Loucy (cell line): ENCODE measurements at regions not wholly inside any gene's neighbourhood (a gene's known extent, or its start where the extent isn't known, plus 50 kb on each side); places are given as distances from the start of the nearest gene placed in this dataset.

Experiments
- H2AFZ ChIP-seq: fragments of 200-600 bp; sonication (generic); 2 replicates; pipeline ENCODE4 v1.6.0; 2016; ENCODE audit warnings: antibody characterized with exemption, mild to moderate bottlenecking, low read length, moderate library complexity
- H3F3A ChIP-seq: fragments of 200-600 bp; 2 replicates; pipeline ENCODE4 v1.6.0; 2016; ENCODE audit warnings: antibody characterized with exemption, low read depth, mild to moderate bottlenecking
- H3K27me3 ChIP-seq: fragments of 200-600 bp; sonication (generic); 2 replicates; pipeline ENCODE4 v1.6.1; 2014; ENCODE audit warnings: low read length, mild to moderate bottlenecking; ENCODE audit not compliant: insufficient read depth, poor library complexity, severe bottlenecking
- H3K36me3 ChIP-seq: fragments of 200-600 bp; sonication (generic); 2 replicates; pipeline ENCODE4 v1.6.1; 2016; ENCODE audit warnings: low read length; ENCODE audit not compliant: insufficient read depth
- H3K4me1 ChIP-seq: fragments of 200-600 bp; sonication (generic); 2 replicates; pipeline ENCODE4 v1.5.1; 2014; ENCODE audit warnings: low read length, mild to moderate bottlenecking; ENCODE audit not compliant: insufficient read depth, poor library complexity, severe bottlenecking
- H3K4me2 ChIP-seq: fragments of 200-600 bp; sonication (generic); 2 replicates; pipeline ENCODE4 v1.6.0; 2014; ENCODE audit warnings: antibody characterized with exemption, low read length, low read depth, mild to moderate bottlenecking; ENCODE audit not compliant: poor library complexity, severe bottlenecking
- H3K4me3 ChIP-seq: fragments of 200-600 bp; sonication (generic); 2 replicates; pipeline ENCODE4 v1.5.1; 2014; ENCODE audit warnings: low read length, mild to moderate bottlenecking, mixed read lengths; ENCODE audit not compliant: poor library complexity, severe bottlenecking
- H3K79me2 ChIP-seq: fragments of 200-600 bp; sonication (generic); 2 replicates; pipeline ENCODE4 v1.6.1; 2014; ENCODE audit warnings: low read length; ENCODE audit not compliant: insufficient read depth
- H3K9ac ChIP-seq: fragments of 200-600 bp; sonication (generic); 2 replicates; pipeline ENCODE4 v1.6.0; 2014; ENCODE audit warnings: mild to moderate bottlenecking, low read depth, low read length, moderate library complexity; ENCODE audit not compliant: poor library complexity, severe bottlenecking
- H3K9me2 ChIP-seq: fragments of 200-600 bp; sonication (generic); replicated peaks from 2 replicates; pipeline ENCODE4 v1.6.1; 2016; ENCODE audit warnings: low read depth, low read length, mixed read lengths
- H3K9me3 ChIP-seq: fragments of 200-600 bp; sonication (generic); 2 replicates; pipeline ENCODE4 v1.6.1; 2014; ENCODE audit warnings: mild to moderate bottlenecking, antibody characterized with exemption, low read length, low read depth; ENCODE audit not compliant: insufficient read depth
- H4K20me1 ChIP-seq: fragments of 200-600 bp; sonication (generic); 2 replicates; pipeline ENCODE4 v1.6.0; 2014; ENCODE audit warnings: antibody characterized with exemption, low read length, mild to moderate bottlenecking; ENCODE audit not compliant: insufficient read depth, poor library complexity, severe bottlenecking
- EZH2phosphoT487 ChIP-seq: fragments of 200-600 bp; IDR thresholded peaks from 2 replicates; pipeline ENCODE4 v1.6.1; 2018; ENCODE audit warnings: antibody characterized with exemption, mild to moderate bottlenecking, moderate library complexity, borderline replicate concordance
- TF ChIP-seq, protein P1 (sequence below): fragments of 200-600 bp; sonication (generic); conservative IDR thresholded peaks from 2 replicates; pipeline ENCODE4 v1.5.1; 2014; ENCODE audit warnings: mild to moderate bottlenecking, antibody characterized with exemption, low read length

GRCh38 chr16:7962091-7962879 lies 628.0 kb downstream of the TMEM114 start:
- H3K79me2 ChIP-seq, result no peaks in the 10 kb centered on the region
- no peaks in the 10 kb centered on the region for H4K20me1 ChIP-seq
- no peaks in the 10 kb centered on the region for H3F3A ChIP-seq
- no peaks in the 10 kb centered on the region for H3K27me3 ChIP-seq
- no peaks in the 10 kb centered on the region for H3K4me1 ChIP-seq
- H3K36me3 ChIP-seq, result no peaks in the 10 kb centered on the region
- TF ChIP-seq, protein P1, sequence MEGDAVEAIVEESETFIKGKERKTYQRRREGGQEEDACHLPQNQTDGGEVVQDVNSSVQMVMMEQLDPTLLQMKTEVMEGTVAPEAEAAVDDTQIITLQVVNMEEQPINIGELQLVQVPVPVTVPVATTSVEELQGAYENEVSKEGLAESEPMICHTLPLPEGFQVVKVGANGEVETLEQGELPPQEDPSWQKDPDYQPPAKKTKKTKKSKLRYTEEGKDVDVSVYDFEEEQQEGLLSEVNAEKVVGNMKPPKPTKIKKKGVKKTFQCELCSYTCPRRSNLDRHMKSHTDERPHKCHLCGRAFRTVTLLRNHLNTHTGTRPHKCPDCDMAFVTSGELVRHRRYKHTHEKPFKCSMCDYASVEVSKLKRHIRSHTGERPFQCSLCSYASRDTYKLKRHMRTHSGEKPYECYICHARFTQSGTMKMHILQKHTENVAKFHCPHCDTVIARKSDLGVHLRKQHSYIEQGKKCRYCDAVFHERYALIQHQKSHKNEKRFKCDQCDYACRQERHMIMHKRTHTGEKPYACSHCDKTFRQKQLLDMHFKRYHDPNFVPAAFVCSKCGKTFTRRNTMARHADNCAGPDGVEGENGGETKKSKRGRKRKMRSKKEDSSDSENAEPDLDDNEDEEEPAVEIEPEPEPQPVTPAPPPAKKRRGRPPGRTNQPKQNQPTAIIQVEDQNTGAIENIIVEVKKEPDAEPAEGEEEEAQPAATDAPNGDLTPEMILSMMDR, result no peak
- no peak for TF ChIP-seq EZH2phosphoT487
- no peak overlapping the region for H3K9ac ChIP-seq
- H3K9me2 ChIP-seq, result no peaks in the 10 kb centered on the region
- no peak overlapping the region for H3K4me3 ChIP-seq
- no peak overlapping the region for H2AFZ ChIP-seq
- H3K4me2 ChIP-seq, result no peak overlapping the region
- no peaks in the 10 kb centered on the region for H3K9me3 ChIP-seq

GRCh38 chr16:7957151-7957550 lies 624.5 kb downstream of the RBFOX1 start:
- H3K9ac ChIP-seq, result no peak overlapping the region
- no peaks in the 10 kb centered on the region for H3K9me3 ChIP-seq
- no peak overlapping the region for H3K4me2 ChIP-seq
- H2AFZ ChIP-seq, result no peak overlapping the region
- no peaks in the 10 kb centered on the region for H3K79me2 ChIP-seq
- no peaks in the 10 kb centered on the region for H3F3A ChIP-seq
- H3K36me3 ChIP-seq, result no peaks in the 10 kb centered on the region
- no peaks in the 10 kb centered on the region for H4K20me1 ChIP-seq
- H3K4me3 ChIP-seq, result no peak overlapping the region
- H3K4me1 ChIP-seq, result no peaks in the 10 kb centered on the region
- no peak for TF ChIP-seq EZH2phosphoT487
- TF ChIP-seq, protein P1, result no peak
- H3K27me3 ChIP-seq, result no peaks in the 10 kb centered on the region
- H3K9me2 ChIP-seq, result no peaks in the 10 kb centered on the region

- Histone ChIP-seq H4K20me1 (no peaks in the 10 kb centered on the region), H3K36me3 (no peaks in the 10 kb centered on the region), H3K9ac (no peak overlapping the region), H3K4me3 (no peak overlapping the region), H3K4me2 (no peak overlapping the region), H2AFZ (no peak overlapping the region), H3K9me3 (no peaks in the 10 kb centered on the region), H3K4me1 (no peaks in the 10 kb centered on the region), H3K79me2 (no peaks in the 10 kb centered on the region), H3F3A (no peaks in the 10 kb centered on the region), H3K27me3 (no peaks in the 10 kb centered on the region), H3K9me2 (no peaks in the 10 kb centered on the region)
- TF ChIP-seq, protein P1, result no peak
- no peak for TF ChIP-seq EZH2phosphoT487
These were observed 620.7 kb downstream of the RBFOX1 start for GRCh38 chr16:7953360-7953759.
